MM.1S (cell line): ENCODE measurements at regions not wholly inside any gene's neighbourhood (a gene's known extent, or its start where the extent isn't known, plus 50 kb on each side); places are given as distances from the start of the nearest gene placed in this dataset.

Experiments
- DNase-seq: peaks from one replicate; pipeline ENCODE4 v3.0.0-alpha.2; 2015
- H2AFZ ChIP-seq: fragments of 300-600 bp; sonication (generic); 2 replicates; pipeline ENCODE4 v1.6.0; 2016; ENCODE audit warnings: antibody characterized with exemption, low read length
- H3F3A ChIP-seq: fragments of 300-600 bp; sonication (generic); 2 replicates; pipeline ENCODE4 v1.6.1; 2016; ENCODE audit warnings: mild to moderate bottlenecking, antibody characterized with exemption, low read length, moderate library complexity, mixed read lengths; ENCODE audit not compliant: insufficient read depth
- H3K27ac ChIP-seq: fragments of 300-600 bp; sonication (generic); 2 replicates; pipeline ENCODE4 v1.5.1; 2016; ENCODE audit warnings: mild to moderate bottlenecking, low read length
- H3K27me3 ChIP-seq: fragments of 300-600 bp; sonication (generic); replicated peaks from 2 replicates; pipeline ENCODE4 v1.6.0; 2016; ENCODE audit warnings: low read length; ENCODE audit not compliant: insufficient read depth
- H3K36me3 ChIP-seq: fragments of 300-600 bp; sonication (generic); replicated peaks from 2 replicates; pipeline ENCODE4 v1.6.1; 2016; ENCODE audit warnings: mild to moderate bottlenecking, low read length, mixed read lengths; ENCODE audit not compliant: insufficient read depth
- H3K4me1 ChIP-seq: fragments of 300-600 bp; sonication (generic); 2 replicates; pipeline ENCODE4 v1.6.1; 2016; ENCODE audit warnings: low read length, mixed read lengths
- H3K4me2 ChIP-seq: fragments of 300-600 bp; sonication (generic); 2 replicates; pipeline ENCODE4 v1.6.0; 2016; ENCODE audit warnings: low read depth, low read length
- H3K4me3 ChIP-seq: fragments of 300-600 bp; sonication (generic); 2 replicates; pipeline ENCODE4 v1.5.1; 2016; ENCODE audit warnings: low read length, mixed read lengths
- H3K79me2 ChIP-seq: fragments of 300-600 bp; sonication (generic); 2 replicates; pipeline ENCODE4 v1.6.1; 2016; ENCODE audit warnings: mixed run types, low read length, mixed read lengths
- H3K9ac ChIP-seq: fragments of 300-600 bp; sonication (generic); 2 replicates; pipeline ENCODE4 v1.6.1; 2016; ENCODE audit warnings: low read length, mixed read lengths
- H3K9me2 ChIP-seq: fragments of 300-600 bp; sonication (generic); replicated peaks from 2 replicates; pipeline ENCODE4 v1.6.1; 2016; ENCODE audit warnings: mild to moderate bottlenecking, low read length, mixed read lengths; ENCODE audit not compliant: insufficient read depth
- H3K9me3 ChIP-seq: fragments of 300-600 bp; sonication (generic); replicated peaks from 2 replicates; pipeline ENCODE4 v1.6.1; 2016; ENCODE audit warnings: mild to moderate bottlenecking, low read length, mixed read lengths; ENCODE audit not compliant: insufficient read depth
- H4K20me1 ChIP-seq: fragments of 300-600 bp; sonication (generic); 2 replicates; pipeline ENCODE4 v1.6.1; 2016; ENCODE audit warnings: mild to moderate bottlenecking, low read length, moderate library complexity, mixed read lengths; ENCODE audit not compliant: insufficient read depth
- CTCF ChIP-seq: fragments of 300-600 bp; sonication (generic); IDR thresholded peaks from 2 replicates; pipeline ENCODE4 v1.5.1; 2016; ENCODE audit warnings: antibody characterized with exemption, low read length, mixed read lengths
- EZH2 ChIP-seq: fragments of 300-600 bp; sonication (generic); optimal IDR thresholded peaks from 2 replicates; pipeline ENCODE3; 2017; ENCODE audit warnings: low read depth, mild to moderate bottlenecking, antibody characterized with exemption, low read length, mixed read lengths
- EZH2phosphoT487 ChIP-seq: fragments of 300-600 bp; sonication (generic); IDR thresholded peaks from 2 replicates; pipeline ENCODE4 v1.6.1; 2018; ENCODE audit warnings: antibody characterized with exemption, low read length

- Histone ChIP-seq H3F3A (no peaks in the 10 kb centered on the region), H2AFZ (no peak overlapping the region), H3K4me2 (no peak overlapping the region), H3K9me2 (no peaks in the 10 kb centered on the region), H3K36me3 (no peaks in the 10 kb centered on the region), H3K4me1 (no peaks in the 10 kb centered on the region), H3K9me3 (no peaks in the 10 kb centered on the region), H3K9ac (no peak overlapping the region), H3K4me3 (no peak overlapping the region), H3K27ac (no peak overlapping the region), H3K79me2 (no peaks in the 10 kb centered on the region), H3K27me3 (no peaks in the 10 kb centered on the region), H4K20me1 (no peaks in the 10 kb centered on the region)
- TF ChIP-seq EZH2phosphoT487 = no peak
- DNase-seq = no peak
Observed at GRCh38 chr15:36106640-36107335, 472.6 kb upstream of the CDIN1 start.

DNA sequence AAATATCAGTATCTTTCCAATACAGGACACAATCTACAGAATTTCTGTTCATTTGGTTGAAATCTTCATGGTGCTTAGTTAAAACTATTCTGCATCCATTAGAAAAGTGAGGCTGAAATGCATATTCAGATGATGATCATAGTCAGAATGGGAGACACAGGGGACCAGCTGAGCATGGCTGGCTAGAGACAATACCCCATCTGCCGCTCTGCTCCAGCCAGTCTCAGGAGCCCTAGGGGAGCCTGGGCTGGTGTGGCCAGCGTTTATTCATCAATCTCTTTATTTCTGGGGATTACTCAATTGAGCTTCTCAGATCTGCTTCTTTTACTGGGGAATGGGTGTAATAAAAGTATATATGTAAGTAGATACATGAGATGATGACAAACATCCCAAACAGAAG is 470.9 kb upstream of the CDIN1 start:
- Histone ChIP-seq H2AFZ (no peak overlapping the region), H3K27ac (no peak overlapping the region), H3K36me3 (no peaks in the 10 kb centered on the region), H3F3A (no peaks in the 10 kb centered on the region), H3K4me2 (no peak overlapping the region), H3K4me3 (no peak overlapping the region), H3K9me3 (no peaks in the 10 kb centered on the region), H4K20me1 (no peaks in the 10 kb centered on the region), H3K79me2 (no peaks in the 10 kb centered on the region), H3K9ac (no peak overlapping the region), H3K27me3 (no peaks in the 10 kb centered on the region), H3K9me2 (no peaks in the 10 kb centered on the region), H3K4me1 (no peaks in the 10 kb centered on the region)
- no peak for TF ChIP-seq EZH2phosphoT487
- TF ChIP-seq EZH2 = no peak
- no peak for TF ChIP-seq CTCF
- DNase-seq = no peak

- Histone ChIP-seq H3K9me2 (no peaks in the 10 kb centered on the region), H4K20me1 (no peaks in the 10 kb centered on the region), H3K79me2 (no peaks in the 10 kb centered on the region), H3K27me3 (no peaks in the 10 kb centered on the region), H3K4me3 (no peak overlapping the region), H3K9ac (no peak overlapping the region), H2AFZ (no peak overlapping the region), H3K4me1 (no peaks in the 10 kb centered on the region), H3K4me2 (no peak overlapping the region), H3K36me3 (no peaks in the 10 kb centered on the region), H3F3A (no peaks in the 10 kb centered on the region), H3K9me3 (no peaks in the 10 kb centered on the region), H3K27ac (no peak overlapping the region)
- DNase-seq = no peak
- no peak for TF ChIP-seq EZH2
- no peak for TF ChIP-seq EZH2phosphoT487
- no peak for TF ChIP-seq CTCF
Observed at GRCh38 chr15:36109943-36110658, 469.3 kb upstream of the CDIN1 start.

GRCh38 chr15:36110659-36110993 is 468.8 kb upstream of the CDIN1 start:
- H3K9me2 ChIP-seq = no peaks in the 10 kb centered on the region
- no peaks in the 10 kb centered on the region for H3K4me1 ChIP-seq
- H2AFZ ChIP-seq = no peak overlapping the region
- H3K27ac ChIP-seq = no peak overlapping the region
- H4K20me1 ChIP-seq = no peaks in the 10 kb centered on the region
- TF ChIP-seq CTCF (no peak), EZH2phosphoT487 (no peak), EZH2 (no peak)
- H3K4me2 ChIP-seq = no peak overlapping the region
- H3F3A ChIP-seq = no peaks in the 10 kb centered on the region
- no peak for DNase-seq
- no peaks in the 10 kb centered on the region for H3K36me3 ChIP-seq
- no peaks in the 10 kb centered on the region for H3K79me2 ChIP-seq
- H3K9me3 ChIP-seq = no peaks in the 10 kb centered on the region
- H3K9ac ChIP-seq = no peak overlapping the region
- no peaks in the 10 kb centered on the region for H3K27me3 ChIP-seq
- no peak overlapping the region for H3K4me3 ChIP-seq
